ENCODE measurements at regions not wholly inside any gene's neighbourhood (a gene's known extent, or its start where the extent isn't known, plus 50 kb on each side); places are given as distances from the start of the nearest gene placed in this dataset.

GRCh38 chr16:52309446-52310416 is 237.2 kb downstream of the TOX3 start:
- DNase-seq (ENCODE audit: low spot score) = no peak

- DNase-seq (ENCODE audit: low spot score) = no peak
Measured at GRCh38 chr16:52308051-52308450, 238.9 kb downstream of the TOX3 start.

- no peak for DNase-seq (ENCODE audit: low spot score)
Measured at GRCh38 chr16:52301026-52301425, 245.9 kb downstream of the TOX3 start.

- DNase-seq (ENCODE audit: low spot score) = no peak
Measured at GRCh38 chr16:52298769-52299168, 248.2 kb downstream of the TOX3 start.

GRCh38 chr16:52296706-52297315 is 250.1 kb downstream of the TOX3 start:
- DNase-seq (ENCODE audit: low spot score) = peak; percentile 36

- no peak for DNase-seq (ENCODE audit: low spot score)
Measured at GRCh38 chr16:52296076-52296475, 250.9 kb downstream of the TOX3 start.

- no peak for DNase-seq (ENCODE audit: low spot score)
Measured at GRCh38 chr16:52294660-52295059, 252.3 kb downstream of the TOX3 start.

- peak; percentile 12 for DNase-seq (ENCODE audit: low spot score)
Measured at GRCh38 chr16:52293204-52293603, 253.7 kb downstream of the TOX3 start.

- DNase-seq (ENCODE audit: low spot score) = no peak
Measured at GRCh38 chr16:52283584-52284375, 263.2 kb downstream of the TOX3 start.

- no peak for DNase-seq (ENCODE audit: low spot score)
Measured at GRCh38 chr16:52283018-52283417, 263.9 kb downstream of the TOX3 start.

- DNase-seq (ENCODE audit: low spot score) = no peak
Measured at GRCh38 chr16:52280086-52280485, 266.9 kb downstream of the TOX3 start.

- DNase-seq (ENCODE audit: low spot score) = no peak
Measured at GRCh38 chr16:52271088-52271750, 275.7 kb downstream of the TOX3 start.

GRCh38 chr16:52265446-52265861 is 281.5 kb downstream of the TOX3 start:
- DNase-seq (ENCODE audit: low spot score) = peak; percentile 8

- DNase-seq (ENCODE audit: low spot score) = no peak
Measured at GRCh38 chr16:52257534-52257933, 289.4 kb downstream of the TOX3 start.

- peak; percentile 1 for DNase-seq (ENCODE audit: low spot score)
Measured at GRCh38 chr16:52256310-52257078, 290.4 kb downstream of the TOX3 start.

GRCh38 chr16:52254746-52255145 is 292.2 kb downstream of the TOX3 start:
- DNase-seq (ENCODE audit: low spot score) = no peak

- DNase-seq (ENCODE audit: low spot score) = no peak
Measured at GRCh38 chr16:52252680-52253079, 294.3 kb downstream of the TOX3 start.

- DNase-seq (ENCODE audit: low spot score) = no peak
Measured at GRCh38 chr16:52251495-52251894, 295.4 kb downstream of the TOX3 start.

- DNase-seq (ENCODE audit: low spot score) = no peak
Measured at GRCh38 chr16:52247737-52248136, 299.2 kb downstream of the TOX3 start.

GRCh38 chr16:52238710-52239109 is 308.2 kb downstream of the TOX3 start:
- no peak for DNase-seq (ENCODE audit: low spot score)

- DNase-seq (ENCODE audit: low spot score) = no peak
Measured at GRCh38 chr16:52237823-52238222, 309.1 kb downstream of the TOX3 start.
